VCaP (cell line): ENCODE measurements at regions not wholly inside any gene's neighbourhood (a gene's known extent, or its start where the extent isn't known, plus 50 kb on each side); places are given as distances from the start of the nearest gene placed in this dataset.
"Not testable (repeated sequence)": the region's sequence is repeated elsewhere in the genome, so short reads cannot be mapped to it uniquely, and the experiment has no call there.

Experiments
- H3K27ac ChIP-seq: fragments of 450-650 bp; 2 replicates; pipeline ENCODE4 v1.5.1; 2017
- TF ChIP-seq, protein P1 (sequence below): fragments of 450-650 bp; conservative IDR thresholded peaks from 2 replicates; pipeline ENCODE4 v1.5.1; 2017; ENCODE audit warnings: mild to moderate bottlenecking, moderate library complexity

- TF ChIP-seq, protein P1, sequence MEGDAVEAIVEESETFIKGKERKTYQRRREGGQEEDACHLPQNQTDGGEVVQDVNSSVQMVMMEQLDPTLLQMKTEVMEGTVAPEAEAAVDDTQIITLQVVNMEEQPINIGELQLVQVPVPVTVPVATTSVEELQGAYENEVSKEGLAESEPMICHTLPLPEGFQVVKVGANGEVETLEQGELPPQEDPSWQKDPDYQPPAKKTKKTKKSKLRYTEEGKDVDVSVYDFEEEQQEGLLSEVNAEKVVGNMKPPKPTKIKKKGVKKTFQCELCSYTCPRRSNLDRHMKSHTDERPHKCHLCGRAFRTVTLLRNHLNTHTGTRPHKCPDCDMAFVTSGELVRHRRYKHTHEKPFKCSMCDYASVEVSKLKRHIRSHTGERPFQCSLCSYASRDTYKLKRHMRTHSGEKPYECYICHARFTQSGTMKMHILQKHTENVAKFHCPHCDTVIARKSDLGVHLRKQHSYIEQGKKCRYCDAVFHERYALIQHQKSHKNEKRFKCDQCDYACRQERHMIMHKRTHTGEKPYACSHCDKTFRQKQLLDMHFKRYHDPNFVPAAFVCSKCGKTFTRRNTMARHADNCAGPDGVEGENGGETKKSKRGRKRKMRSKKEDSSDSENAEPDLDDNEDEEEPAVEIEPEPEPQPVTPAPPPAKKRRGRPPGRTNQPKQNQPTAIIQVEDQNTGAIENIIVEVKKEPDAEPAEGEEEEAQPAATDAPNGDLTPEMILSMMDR = no peak
- H3K27ac ChIP-seq = no peak overlapping the region
These were observed 196.0 kb downstream of the BTBD3 start for GRCh38 chr20:12113468-12114371.

DNA sequence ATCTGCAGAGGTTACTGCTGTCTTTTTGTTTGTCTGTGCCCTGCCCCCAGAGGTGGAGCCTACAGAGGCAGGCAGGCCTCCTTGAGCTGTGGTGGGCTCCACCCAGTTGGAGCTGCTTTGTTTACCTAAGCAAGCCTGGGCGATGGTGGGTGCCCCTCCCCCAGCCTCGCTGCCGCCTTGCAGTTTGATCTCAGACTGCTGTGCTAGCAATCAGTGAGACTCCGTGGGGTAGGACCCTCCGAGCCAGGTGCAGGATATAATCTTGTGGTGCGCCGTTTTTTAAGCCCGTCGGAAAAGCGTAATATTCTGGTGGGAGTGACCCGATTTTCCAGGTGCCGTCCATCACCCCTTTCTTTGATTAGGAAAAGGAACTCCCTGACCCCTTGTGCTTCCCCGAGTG is 211.4 kb downstream of the BTBD3 start:
- H3K27ac ChIP-seq = not testable (repeated sequence)

GRCh38 chr20:12129532-12129931 is 211.8 kb downstream of the BTBD3 start:
- H3K27ac ChIP-seq = not testable (repeated sequence)

GRCh38 chr20:12130781-12131180 is 213.1 kb downstream of the BTBD3 start:
- H3K27ac ChIP-seq = no peak overlapping the region
- TF ChIP-seq, protein P1 = no peak

DNA sequence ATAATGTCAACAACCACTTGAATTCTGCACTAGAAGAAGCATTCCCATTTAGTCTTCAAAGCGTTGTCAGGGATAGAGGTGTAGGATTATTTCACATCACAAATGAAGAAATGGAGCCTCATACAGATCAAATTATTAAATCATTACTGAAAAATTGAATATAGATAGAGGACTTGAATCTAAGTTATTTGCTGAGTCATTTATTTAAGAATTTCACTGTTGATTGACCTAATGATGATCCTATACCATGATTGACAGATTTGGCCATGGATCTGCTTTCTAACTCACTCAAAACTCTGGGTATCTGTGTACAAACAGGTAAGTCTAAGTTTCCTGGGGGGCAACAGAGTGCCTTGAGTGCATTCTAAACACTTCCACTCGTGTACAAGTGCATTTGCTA is 215.9 kb downstream of the BTBD3 start:
- H3K27ac ChIP-seq = no peak overlapping the region
- TF ChIP-seq, protein P1 = no peak

GRCh38 chr20:12145951-12146350 is 228.3 kb downstream of the BTBD3 start:
- not testable (repeated sequence) for H3K27ac ChIP-seq

DNA sequence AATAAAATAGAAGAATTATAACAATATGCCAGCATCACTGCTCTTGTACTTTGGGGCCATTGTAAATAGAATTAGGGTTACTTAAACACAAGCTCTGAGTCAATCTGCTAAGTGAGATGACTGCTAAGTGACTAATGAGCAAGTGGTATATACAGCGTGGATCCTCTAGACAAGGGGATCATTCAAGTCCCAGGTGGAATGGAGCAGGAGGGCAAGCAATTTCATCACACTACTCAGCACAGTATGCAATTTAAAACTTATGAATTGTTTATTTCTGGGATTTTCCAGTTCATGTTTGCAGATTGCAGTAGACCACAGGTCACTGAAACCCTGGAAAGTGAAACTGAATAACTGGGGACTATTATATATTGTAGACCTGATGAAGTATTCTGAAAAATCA is 235.3 kb downstream of the BTBD3 start:
- no peak overlapping the region for H3K27ac ChIP-seq
- TF ChIP-seq, protein P1 = no peak

DNA sequence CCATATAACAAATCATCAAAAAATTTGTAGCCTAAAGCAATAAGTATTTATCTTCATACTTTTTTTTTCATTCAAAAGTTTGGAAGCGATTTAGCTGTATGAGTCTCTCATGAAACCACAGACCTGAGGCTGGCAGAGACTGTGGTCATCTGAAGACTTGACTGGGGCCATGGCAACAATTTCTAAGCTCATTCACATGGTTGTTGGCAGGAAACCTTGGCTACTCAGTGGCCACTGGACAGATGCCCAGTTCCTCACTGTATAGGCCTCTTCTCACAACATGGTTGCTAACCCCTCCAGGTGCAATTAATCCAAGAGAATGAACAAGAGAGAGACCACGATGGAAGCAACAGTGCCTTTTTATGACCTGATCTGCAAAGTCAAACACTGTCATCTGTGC is 235.9 kb downstream of the BTBD3 start:
- H3K27ac ChIP-seq = no peak overlapping the region
- TF ChIP-seq, protein P1 = no peak

DNA sequence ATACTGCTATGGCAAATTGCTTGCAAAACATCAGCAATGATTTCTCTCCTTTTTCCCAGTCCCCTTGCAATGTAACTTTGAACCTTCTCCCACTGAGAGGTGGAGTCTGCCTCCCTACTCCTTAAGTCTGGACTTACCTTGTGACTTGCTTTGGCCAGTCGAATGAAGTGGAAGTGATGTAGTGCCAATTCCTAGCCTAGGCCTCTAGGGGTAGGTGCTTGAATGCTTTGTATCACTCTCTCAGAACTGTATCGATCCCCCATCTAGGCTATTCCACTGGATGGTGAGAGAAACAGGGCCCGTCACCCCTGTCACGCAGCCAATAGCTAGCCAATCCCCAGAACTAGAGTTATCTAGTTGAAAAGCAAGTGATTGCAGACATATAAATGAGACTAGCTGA is 238.6 kb downstream of the BTBD3 start:
- TF ChIP-seq, protein P1 = no peak
- no peak overlapping the region for H3K27ac ChIP-seq
